ENCODE measurements at regions not wholly inside any gene's neighbourhood (a gene's known extent, or its start where the extent isn't known, plus 50 kb on each side); places are given as distances from the start of the nearest gene placed in this dataset.
"Not testable (repeated sequence)": the region's sequence is repeated elsewhere in the genome, so short reads cannot be mapped to it uniquely, and the experiment has no call there.

DNA sequence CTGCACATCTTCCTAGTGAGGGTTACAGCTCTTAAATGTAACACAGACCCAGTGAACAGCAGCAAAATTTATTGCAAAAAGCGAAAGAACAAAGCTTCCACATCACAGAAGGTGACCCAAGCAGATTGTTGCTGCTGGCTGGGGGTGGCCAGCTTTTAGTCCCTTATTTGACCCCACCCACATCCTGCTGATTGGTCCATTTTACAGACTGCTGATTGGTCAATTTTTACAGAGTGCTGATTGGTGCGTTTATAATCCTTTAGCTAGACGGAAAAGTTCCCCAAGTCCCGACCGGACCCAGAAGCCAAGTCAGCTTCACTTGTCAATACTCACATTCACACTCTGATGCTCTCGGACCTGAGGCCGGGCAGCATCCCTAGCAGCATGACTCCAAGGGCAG is 154.5 kb upstream of the ATP10A start:
- DNase-seq, result no peak

DNA sequence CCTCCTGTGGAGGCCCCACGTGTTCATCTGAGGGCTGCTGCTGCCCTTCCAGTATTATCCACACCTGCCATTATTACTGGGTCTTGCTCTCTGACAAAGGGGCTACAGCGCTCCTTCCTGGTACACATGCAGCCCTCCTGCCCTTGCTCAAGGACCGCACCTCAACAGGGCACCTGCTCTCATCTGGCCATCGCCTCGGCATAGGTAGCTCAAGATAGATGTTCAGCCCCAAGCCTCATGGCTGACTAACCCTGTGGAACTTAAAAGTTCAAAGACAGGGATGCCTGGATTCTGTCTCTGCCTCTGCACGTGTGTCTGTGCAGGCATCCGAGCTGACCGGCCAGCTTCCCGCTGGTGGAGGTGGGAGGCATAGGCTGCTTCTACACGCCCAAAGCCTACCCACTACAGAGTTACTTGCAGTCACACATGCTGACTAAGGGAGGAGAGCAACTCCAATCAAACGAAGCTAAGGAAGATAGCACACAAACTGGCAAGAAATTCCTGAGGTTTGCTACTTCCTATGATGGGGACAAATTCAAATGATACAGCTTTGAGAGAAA is 152.5 kb upstream of the ATP10A start:
- no peak for DNase-seq

DNA sequence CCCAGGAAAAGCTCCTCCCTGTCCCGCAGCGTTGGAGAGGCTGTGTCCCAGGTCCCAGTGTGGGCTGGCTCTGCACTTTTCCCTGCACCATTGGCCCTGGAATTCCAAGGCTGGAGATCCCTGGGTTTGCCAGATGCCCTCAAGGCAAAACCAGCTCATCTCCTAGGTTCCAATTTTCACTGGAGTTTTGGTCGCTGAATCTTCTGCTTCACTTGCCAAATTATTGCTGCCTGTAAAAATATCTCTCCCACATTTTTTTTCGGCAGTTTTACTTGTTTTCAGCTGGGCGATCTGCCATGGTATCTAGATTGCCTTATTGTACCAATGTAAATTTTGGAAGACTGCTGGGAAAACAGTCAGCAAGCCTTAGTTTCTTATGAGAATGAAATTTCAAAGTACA is 150.9 kb upstream of the ATP10A start:
- no peak for DNase-seq

DNA sequence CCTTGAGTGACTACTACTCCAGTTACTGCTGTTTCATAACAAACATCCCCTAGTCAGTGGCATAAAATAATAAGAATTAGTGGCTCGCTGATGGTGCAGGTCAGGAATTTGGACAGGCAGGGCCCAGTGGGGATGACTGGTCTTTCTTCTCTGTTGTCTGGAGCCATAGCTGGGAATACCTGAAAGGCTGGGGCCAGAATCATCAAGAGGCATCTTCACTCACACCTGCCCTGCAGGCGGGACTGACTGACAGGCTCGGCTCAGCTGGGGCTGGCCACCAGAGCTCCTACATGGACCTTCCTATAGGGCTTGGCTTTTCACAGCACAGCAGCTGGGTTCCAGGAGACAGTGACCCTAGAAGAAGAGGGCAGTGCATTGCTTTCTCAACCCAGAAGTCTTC is 148.8 kb upstream of the ATP10A start:
- DNase-seq, result no peak

DNA sequence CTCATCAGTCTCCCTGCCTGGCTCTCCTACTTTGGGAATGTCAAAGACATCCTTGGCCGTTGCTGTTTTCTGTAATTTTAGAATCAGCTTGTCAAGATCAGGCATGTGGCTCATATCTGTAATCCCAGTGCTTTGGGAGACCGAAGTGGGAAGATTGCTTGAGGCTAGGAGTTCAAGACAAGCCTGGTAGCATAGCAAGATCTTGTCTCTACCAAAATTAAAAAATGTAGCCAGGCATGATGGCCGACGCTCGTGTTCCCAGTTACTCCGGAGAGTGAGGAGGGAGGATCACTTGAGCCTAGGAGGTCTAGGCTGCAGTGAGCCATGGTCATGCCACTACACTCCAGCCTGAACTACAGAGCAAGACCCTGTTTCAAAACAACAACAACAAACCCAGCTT is 144.0 kb upstream of the ATP10A start:
- no peak for DNase-seq

DNA sequence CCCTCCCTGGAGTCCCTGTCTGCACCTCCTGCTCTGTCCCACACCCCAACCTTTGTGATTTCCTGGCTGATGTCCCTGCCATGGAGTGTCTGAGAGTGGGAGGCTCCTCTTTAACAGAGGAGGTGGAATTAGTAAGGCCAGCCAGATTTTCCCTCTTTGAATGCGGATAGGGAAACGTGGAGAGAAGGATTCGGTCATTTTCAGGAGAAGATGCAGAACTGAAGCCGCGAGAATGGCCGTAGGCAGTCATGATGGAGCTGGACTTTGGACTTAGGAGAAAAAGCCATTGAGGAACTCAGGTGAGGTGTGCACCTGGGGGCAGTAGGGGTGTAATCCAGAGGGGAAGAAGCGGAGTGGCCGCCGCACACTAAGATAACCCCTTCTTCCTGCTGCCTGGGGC is 138.1 kb upstream of the ATP10A start:
- DNase-seq, result no peak

DNA sequence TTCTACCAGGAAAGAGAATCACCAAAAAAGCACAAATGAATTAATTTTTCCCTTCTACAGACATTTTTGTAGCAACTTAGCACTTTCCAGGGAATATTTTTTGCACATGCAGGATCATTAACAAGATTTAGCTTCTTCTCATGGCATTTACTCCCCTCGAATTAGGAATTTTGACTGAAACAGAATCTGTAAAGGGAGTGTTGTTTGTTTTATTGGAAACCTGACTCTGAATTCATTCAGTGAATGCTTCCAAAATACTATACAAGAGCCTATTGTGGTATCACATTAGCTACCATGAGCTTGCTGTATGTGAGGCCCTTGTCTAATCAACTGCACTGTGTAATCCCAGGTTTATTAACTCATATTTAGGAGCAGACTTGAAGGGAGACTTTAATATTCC is 130.4 kb upstream of the ATP10A start:
- no peak for DNase-seq

DNA sequence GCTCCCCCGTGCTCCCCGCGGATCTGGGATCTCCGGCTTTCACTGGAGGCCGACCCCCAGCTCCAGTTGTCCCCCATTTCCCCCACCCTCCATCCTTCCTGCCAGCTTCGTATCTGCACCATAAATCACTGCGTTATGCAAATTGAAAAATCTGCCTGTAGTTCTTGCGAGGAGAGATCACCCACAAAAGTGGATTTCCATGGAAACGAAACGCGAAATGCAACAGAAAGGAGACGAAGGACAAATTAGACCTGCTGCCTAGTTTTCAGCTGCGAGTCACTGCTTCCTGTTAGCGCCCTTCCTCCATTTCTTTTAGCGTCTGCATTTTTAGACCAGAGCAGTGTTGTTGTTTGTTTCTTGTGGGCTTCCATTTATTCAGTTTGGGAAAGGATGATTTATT is 127.1 kb upstream of the ATP10A start:
- no peak for DNase-seq

DNA sequence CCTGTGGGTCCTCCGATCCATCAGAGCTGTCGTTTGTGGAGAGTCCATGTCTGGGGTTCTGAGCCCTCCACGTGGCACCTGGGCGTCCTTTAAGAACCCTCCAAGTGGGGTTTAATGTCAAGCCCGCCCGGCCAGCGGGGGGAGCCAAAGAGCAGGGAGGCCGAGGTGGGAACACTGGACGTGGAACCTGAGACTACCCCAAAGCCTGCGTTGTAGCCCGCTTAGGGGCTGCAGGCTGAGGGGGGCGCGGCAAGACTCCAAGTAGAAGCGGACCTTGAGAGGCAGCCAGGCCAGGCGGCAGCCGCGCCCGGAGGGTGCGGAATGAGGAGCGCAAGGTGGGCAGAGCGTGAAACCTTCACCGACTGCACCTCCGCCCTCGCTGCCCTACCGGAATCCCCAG is 126.2 kb upstream of the ATP10A start:
- DNase-seq, result no peak

DNA sequence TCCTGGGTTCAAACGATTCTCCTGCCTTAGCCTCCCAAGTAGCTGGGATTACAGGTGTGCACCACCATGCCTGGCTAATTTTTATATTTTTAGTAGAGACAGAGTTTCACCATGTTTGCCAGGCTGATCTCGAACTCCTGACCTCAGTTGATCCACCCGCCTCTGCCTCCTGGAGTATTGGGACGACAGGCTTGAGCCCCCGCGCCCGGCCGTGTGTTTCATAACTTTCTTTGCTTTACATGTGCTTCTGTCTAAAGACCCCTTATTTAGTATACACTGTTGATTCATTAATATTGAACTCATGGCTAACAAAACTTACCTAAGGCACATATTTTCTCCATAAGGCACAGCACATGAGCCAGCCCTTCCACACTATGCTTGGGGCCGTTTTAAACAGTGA is 125.6 kb upstream of the ATP10A start:
- not testable (repeated sequence) for DNase-seq

DNA sequence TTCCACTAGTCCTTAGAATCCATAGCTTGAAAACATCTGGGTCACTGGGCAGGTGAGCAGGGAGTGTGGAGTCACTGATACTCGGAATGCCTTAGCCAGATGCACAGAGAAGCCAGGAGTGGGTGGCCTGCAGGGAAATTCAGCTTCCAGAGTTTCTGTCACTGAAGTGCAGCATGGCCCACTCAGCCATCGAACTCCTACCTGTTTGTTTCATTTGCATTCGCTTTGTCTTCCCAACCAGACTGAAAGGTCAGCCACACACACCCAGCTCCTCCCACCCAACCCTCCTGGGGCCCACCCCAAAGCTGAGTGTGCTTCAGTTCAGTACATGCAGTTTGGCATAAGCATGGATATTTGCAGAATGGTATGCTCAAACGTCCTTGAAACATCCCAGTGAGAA is 124.5 kb upstream of the ATP10A start:
- DNase-seq, result no peak

DNA sequence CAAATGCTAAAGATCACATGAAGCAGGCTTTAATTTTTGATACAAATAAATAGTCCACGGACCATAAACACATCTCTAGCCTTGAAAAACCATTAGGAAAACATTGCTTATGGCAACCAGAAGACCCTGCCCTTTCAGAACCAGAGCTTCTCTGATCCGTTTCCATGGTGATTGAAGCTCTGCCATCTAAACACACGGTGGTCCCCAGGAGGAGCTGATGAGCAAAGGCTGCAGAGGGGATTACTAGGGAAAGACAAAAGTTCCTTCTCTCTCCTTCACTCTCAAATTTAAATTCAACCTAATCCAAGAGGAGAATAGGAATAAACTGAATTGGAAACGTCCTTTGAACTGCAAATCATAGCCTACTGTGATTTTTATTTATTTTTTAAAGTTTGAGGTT is 122.0 kb upstream of the ATP10A start:
- DNase-seq, result no peak

DNA sequence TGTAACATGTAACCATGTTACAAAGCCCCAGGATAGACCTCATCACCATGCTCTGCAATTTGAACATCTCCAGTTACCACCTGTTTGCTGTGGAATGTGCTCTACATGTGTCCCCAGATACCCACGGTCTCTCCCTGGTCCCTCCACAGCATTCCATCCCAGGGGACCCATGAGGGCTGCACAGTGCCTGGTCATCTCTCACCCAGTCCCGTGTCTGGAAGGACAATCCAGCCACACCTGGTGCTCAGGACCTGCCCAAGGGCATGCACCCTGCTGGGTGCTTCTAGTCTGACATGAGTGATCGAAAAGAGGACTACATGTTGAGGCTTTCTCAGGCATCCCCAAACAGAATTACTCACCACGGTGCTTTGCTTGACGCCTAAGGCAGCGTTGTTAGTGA is 119.6 kb upstream of the ATP10A start:
- DNase-seq, result no peak

DNA sequence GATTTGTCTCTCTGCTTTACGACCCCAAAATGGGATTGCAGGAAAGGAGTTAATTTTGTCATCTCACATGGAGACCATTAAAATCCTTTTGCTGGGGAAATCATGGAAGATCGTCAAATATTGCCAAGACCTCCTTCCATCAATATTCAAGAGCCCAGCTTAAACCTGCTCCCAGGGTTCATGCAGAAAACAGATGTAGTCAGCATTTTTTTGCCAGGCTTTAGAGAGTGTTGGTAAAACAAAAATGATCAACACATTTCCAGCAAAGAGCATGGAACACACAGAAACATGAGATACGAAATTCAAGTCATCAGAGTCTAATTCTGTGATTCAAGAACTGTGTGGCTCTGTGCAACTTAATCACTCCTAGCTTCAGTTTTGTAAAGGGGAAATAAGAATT is 118.0 kb upstream of the ATP10A start:
- no peak for DNase-seq

DNA sequence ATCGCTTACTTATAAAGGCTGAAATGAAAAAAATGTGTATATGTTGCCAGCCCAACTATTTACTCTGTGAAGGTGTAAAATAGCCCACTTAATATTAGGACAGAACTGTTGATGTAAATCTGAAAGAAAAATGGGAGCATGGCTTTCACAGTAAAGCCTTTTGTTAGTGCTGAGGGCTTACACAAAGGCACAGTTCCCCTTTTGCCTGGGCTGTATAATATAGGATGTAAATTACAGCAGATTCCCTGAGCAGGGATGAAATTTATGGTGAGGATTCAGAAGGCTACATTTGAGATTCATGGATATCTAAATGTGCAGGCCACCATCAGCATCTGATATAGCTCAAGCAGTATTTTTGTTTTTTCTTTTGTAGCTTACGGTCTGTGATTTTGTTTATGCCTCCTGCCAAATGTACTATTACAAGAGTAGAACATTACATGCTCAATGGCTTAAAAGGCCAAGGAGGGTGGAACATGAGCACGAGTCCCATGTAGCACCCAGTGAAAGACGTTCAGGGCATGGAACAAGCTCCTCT is 109.1 kb upstream of the ATP10A start:
- DNase-seq, result no peak

DNA sequence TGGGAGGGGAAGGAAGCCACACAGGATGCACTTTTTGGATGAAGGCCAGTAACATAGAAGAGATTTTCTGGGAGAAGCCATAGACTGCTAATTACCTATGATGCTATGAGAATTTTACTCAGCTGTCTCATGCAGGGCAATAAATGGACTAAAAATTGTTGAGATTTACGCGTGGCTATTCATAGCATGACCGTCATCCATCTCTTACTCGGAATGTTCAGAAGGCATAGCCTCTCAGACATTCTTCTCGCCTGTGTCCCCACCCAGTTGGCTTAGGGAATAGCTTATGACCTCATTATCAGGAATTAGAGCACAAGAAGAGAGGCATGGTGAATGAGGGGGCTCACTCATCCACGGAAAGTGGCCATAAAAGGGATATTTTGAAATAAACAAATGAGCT is 107.9 kb upstream of the ATP10A start:
- no peak for DNase-seq

DNA sequence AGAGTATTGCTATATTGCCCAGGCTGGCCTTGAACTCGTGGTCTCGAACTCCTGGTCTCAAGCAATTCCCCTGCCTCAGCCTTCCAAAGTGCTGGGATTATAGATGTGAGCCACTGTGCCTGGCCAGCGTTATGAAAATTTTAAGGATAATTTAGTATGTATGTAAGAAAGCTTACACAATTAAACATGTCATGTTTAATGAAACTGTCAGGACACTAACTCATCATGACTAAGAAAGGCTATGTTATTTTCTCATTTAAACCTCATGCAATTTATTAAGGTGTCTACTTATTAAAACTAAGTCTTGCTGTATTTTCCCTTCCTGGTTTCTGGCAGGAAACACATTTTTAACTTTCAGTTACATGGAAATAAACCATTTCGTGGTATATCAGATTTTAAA is 106.8 kb upstream of the ATP10A start:
- no peak for DNase-seq

DNA sequence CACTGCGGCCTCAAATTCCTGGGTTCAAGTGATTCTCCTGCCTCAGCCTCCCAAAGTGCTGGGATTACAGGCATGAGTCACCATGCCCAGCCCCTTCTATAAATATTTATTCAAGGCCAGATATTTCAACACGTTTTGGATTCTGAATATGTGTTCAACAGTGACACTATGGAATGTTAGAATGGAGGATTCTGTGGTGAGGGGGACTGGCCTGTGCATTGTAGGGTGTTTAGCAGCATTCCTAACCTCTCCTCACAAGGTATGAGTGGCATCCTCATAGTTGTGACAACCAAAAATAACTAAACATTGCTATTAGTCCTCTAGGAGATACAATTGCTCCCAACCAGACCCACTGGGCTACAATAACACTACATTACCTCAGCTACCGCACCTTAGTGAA is 104.0 kb upstream of the ATP10A start:
- DNase-seq, result no peak

DNA sequence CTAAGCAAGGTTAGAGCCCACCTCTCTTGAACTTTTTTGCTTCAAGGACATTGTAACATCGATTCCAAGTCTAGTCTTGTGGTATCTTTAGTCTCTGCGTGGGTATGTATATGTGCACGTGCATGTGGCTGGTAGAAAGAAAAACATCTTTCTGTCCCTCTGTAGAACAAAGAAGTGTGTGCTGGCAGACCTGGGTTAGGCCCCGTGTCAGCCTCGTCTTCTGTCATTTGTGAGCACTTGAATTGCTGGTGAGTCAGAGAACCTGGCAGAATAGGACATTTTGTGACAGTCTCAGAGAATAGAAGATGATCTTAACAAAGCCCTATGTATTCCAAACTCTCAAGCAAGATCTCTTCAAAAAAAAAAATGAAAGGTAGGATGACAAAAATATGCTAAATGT is 102.2 kb upstream of the ATP10A start:
- no peak for DNase-seq

DNA sequence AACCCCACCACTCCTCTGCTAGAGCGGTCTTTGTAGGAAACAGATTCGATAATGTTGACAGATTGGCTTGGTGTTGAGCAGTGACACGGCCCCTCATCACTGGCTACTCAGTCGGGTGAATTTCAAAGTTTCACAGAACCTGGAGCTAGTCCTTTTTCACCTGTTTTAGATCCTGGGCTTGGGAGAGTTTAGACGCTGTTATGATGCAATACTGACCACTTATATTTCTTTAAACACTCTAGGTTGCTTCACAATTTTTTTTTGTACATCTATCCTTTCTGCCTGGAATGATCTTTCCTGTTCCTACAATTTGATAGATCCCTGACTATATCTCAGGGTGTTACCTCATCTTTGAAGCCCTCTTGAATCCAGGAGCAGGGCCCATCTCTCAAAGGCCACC is 97.1 kb upstream of the ATP10A start:
- no peak for DNase-seq

DNA sequence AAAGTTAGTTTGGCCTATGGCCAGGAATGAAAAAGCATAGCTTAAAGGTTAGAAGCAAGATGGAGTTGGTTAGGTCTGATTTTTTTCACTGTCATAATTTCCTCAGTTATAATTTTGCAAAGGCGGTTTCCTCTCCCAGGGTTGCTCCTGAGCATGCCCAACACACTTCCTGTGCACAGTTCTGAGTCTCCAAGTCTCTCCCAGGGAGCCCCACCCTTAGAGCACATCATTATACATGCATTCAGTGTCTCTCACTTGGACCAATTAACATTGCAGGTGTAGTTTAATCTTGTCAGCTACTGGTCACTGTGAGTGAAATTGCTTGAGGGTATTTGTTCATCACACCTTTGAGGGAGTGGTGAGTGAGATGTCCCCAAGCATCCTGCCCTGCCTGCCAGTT is 96.0 kb upstream of the ATP10A start:
- no peak for DNase-seq

DNA sequence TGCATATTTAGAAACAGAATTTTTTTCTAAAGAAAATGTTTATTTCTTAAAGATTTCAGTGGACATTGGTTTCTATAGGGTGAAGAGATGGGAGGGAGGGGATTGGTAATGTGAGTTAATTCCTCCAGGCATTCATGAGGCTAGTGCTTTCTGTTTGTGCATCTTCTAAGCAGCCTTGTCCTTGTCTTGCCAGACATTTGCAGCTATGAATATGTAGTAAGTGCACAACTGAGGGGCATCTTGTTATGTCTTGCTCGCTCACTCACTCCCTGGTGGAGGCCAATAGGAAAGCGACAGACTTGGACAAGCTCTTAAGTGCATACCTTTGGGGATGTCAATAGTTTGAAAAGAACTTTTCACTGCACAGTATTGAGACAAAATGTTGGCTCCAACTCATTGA is 92.5 kb upstream of the ATP10A start:
- DNase-seq, result no peak

DNA sequence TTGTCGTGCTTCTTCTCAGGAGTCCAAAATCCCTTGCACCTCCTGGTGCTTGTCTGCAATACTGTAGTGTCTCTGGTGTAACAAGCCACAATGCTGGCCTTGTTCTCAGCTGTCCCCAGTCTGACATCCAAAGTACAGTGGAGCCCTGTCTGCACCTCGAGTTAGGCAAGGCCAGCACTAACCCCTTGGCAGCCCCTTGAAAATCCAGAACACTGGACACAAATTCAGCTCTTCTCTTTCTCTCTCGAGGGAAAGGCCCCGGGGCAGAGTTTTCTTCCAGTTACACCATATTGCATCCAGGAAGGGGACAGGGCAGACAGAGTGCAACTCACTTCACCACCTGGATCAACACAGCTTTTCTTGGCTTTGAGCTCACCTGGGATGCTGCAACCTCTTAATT is 91.3 kb upstream of the ATP10A start:
- DNase-seq, result no peak

DNA sequence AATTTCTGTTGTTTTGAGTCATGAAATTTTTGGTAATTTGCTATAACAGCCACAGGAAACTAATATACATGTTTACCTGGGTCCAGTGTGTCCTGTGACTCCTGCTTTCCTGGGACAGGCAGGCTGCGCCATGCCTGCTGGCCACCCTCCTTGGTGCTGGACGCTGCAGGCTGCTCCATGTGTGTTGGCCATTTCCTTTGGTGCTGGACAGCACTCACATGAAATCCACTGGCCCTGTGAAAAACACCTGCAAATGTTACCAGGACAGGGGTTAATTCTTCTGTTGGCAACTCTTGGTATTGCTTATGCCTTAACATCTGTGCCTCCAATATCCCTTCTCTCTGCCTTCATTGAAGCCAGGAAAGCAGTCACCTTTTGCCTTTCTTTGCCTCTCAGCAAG is 86.9 kb upstream of the ATP10A start:
- no peak for DNase-seq

Data from NCI-H2171 treated with DMSO at 0.1 percent for 48 hours (cell line).